ENCODE measurements at regions not wholly inside any gene's neighbourhood (a gene's known extent, or its start where the extent isn't known, plus 50 kb on each side); places are given as distances from the start of the nearest gene placed in this dataset.

DNA sequence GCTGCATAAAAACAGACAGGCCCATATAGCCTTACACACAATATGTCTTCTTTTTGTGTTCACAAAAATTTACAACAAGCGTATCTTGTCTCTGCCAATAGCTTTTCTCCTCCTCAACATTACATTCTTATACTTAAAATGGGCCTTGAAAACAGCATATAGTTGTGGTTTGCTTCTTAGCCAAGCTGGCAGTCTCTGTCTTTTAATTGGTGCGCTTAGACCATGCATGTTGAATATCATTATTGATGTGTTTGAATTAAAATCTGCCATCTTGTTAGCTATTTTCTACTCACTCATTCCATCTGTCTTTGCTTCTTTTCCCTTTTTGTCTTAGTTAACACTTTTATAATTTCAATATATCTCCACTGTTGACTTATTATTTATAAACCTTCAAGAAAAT lies 76.4 kb downstream of the ING1 start:
- no peak for DNase-seq
- no peaks in the 10 kb centered on the region for H3K36me3 ChIP-seq (replicated peaks; ENCODE audit: insufficient read depth, low read length)
- H2AFZ ChIP-seq (ENCODE audit: low read length), result no peak overlapping the region
- H3K4me3 ChIP-seq (ENCODE audit: low read length), result no peak overlapping the region
- no peaks in the 10 kb centered on the region for H3K79me2 ChIP-seq (ENCODE audit: low read length)
- no peaks in the 10 kb centered on the region for H4K20me1 ChIP-seq (ENCODE audit: insufficient read depth, low read length)
- H3K9me2 ChIP-seq (replicated peaks; ENCODE audit: insufficient read depth, low read length), result no peaks in the 10 kb centered on the region
- no peak overlapping the region for H3K9ac ChIP-seq (ENCODE audit: low read length)
- H3K27ac ChIP-seq (ENCODE audit: low read length), result no peak overlapping the region
- no peaks in the 10 kb centered on the region for H3K9me3 ChIP-seq (replicated peaks; ENCODE audit: insufficient read depth, low read length)
- no peaks in the 10 kb centered on the region for H3K4me1 ChIP-seq (ENCODE audit: low read length)
- no peak overlapping the region for H3K4me2 ChIP-seq (ENCODE audit: low read depth, low read length)
- TF ChIP-seq CTCF (IDR thresholded peaks at IDR 0.05; ENCODE audit: low read length), result no peak
- TF ChIP-seq EZH2 (optimal IDR thresholded peaks at IDR 0.05; ENCODE audit: low read depth, low read length), result no peak
- TF ChIP-seq EZH2phosphoT487 (IDR thresholded peaks at IDR 0.05; ENCODE audit: low read length), result no peak
- H3K27me3 ChIP-seq (replicated peaks; ENCODE audit: insufficient read depth, low read length), result no peaks in the 10 kb centered on the region
- no peaks in the 10 kb centered on the region for H3F3A ChIP-seq (ENCODE audit: insufficient read depth, low read length)

DNA sequence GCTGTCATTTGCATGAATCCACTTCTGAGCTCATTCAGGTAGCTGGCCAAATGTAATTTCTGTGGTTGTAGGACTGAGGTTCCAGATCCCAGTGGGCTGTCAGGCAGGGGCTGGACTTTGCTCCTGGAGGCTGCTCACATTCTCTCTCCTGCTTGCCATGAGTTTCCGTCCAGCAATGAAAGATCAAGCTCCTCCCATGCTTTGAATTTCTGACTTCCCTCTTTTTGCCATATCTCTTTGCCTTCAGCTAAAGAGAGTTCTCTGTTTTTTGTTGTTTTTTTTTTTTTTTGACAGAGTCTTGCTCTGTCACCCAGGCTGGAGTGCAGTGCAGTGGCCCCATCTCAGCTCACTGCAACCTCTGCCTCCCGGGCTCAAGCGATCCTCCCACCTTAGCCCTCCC lies 76.9 kb downstream of the ING1 start:
- H3F3A ChIP-seq (ENCODE audit: insufficient read depth, low read length), result no peaks in the 10 kb centered on the region
- H3K9me3 ChIP-seq (replicated peaks; ENCODE audit: insufficient read depth, low read length), result no peaks in the 10 kb centered on the region
- H3K9me2 ChIP-seq (replicated peaks; ENCODE audit: insufficient read depth, low read length), result no peaks in the 10 kb centered on the region
- TF ChIP-seq EZH2phosphoT487 (IDR thresholded peaks at IDR 0.05; ENCODE audit: low read length) (no peak), CTCF (IDR thresholded peaks at IDR 0.05; ENCODE audit: low read length) (no peak), EZH2 (optimal IDR thresholded peaks at IDR 0.05; ENCODE audit: low read depth, low read length) (no peak)
- no peaks in the 10 kb centered on the region for H3K36me3 ChIP-seq (replicated peaks; ENCODE audit: insufficient read depth, low read length)
- H3K4me2 ChIP-seq (ENCODE audit: low read depth, low read length), result no peak overlapping the region
- H4K20me1 ChIP-seq (ENCODE audit: insufficient read depth, low read length), result no peaks in the 10 kb centered on the region
- no peaks in the 10 kb centered on the region for H3K27me3 ChIP-seq (replicated peaks; ENCODE audit: insufficient read depth, low read length)
- no peak overlapping the region for H3K27ac ChIP-seq (ENCODE audit: low read length)
- H2AFZ ChIP-seq (ENCODE audit: low read length), result no peak overlapping the region
- no peak overlapping the region for H3K4me3 ChIP-seq (ENCODE audit: low read length)
- no peak for DNase-seq
- no peak overlapping the region for H3K9ac ChIP-seq (ENCODE audit: low read length)
- no peaks in the 10 kb centered on the region for H3K79me2 ChIP-seq (ENCODE audit: low read length)
- H3K4me1 ChIP-seq (ENCODE audit: low read length), result no peaks in the 10 kb centered on the region

DNA sequence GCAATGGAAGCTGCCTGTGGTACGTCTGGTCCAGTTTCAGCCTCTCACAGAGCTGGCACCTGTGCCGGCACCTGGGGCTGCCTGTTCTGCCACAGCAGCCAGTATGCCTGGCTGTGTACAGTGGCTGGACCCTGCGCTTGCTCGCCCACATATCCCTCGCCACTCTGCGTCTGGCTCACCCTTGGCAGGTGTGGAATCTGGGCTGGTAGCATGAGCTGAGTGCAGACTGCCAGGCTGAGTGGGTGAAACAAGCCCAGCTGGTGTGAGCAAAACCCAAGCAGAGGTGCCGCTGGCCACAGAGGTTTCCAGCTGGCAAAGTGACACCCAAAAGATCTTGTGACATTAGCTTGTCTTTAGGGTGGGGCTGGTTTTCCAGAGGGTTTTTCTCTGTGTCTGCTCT lies 80.7 kb downstream of the ING1 start:
- H3K9me3 ChIP-seq (replicated peaks; ENCODE audit: insufficient read depth, low read length), result no peaks in the 10 kb centered on the region
- TF ChIP-seq CTCF (IDR thresholded peaks at IDR 0.05; ENCODE audit: low read length), result no peak
- no peak for TF ChIP-seq EZH2 (optimal IDR thresholded peaks at IDR 0.05; ENCODE audit: low read depth, low read length)
- TF ChIP-seq EZH2phosphoT487 (IDR thresholded peaks at IDR 0.05; ENCODE audit: low read length), result no peak
- no peak overlapping the region for H2AFZ ChIP-seq (ENCODE audit: low read length)
- DNase-seq, result no peak
- no peaks in the 10 kb centered on the region for H3K27me3 ChIP-seq (replicated peaks; ENCODE audit: insufficient read depth, low read length)
- no peak overlapping the region for H3K4me2 ChIP-seq (ENCODE audit: low read depth, low read length)
- H3K4me3 ChIP-seq (ENCODE audit: low read length), result no peak overlapping the region
- no peaks in the 10 kb centered on the region for H3F3A ChIP-seq (ENCODE audit: insufficient read depth, low read length)
- no peaks in the 10 kb centered on the region for H3K36me3 ChIP-seq (replicated peaks; ENCODE audit: insufficient read depth, low read length)
- no peaks in the 10 kb centered on the region for H3K9me2 ChIP-seq (replicated peaks; ENCODE audit: insufficient read depth, low read length)
- no peak overlapping the region for H3K27ac ChIP-seq (ENCODE audit: low read length)
- H4K20me1 ChIP-seq (ENCODE audit: insufficient read depth, low read length), result no peaks in the 10 kb centered on the region
- no peaks in the 10 kb centered on the region for H3K79me2 ChIP-seq (ENCODE audit: low read length)
- H3K9ac ChIP-seq (ENCODE audit: low read length), result no peak overlapping the region
- no peaks in the 10 kb centered on the region for H3K4me1 ChIP-seq (ENCODE audit: low read length)

Measured in MM.1S (cell line).